Left ventricle myocardium inferior (tissue), 1 donor: ENCODE measurements at regions not wholly inside any gene's neighbourhood (a gene's known extent, or its start where the extent isn't known, plus 50 kb on each side); places are given as distances from the start of the nearest gene placed in this dataset.

Experiments used
- DNase-seq: peaks from one replicate; pipeline ENCODE4 v3.0.0-alpha.2; 2020
- H3K27ac ChIP-seq: fragments of 200-600 bp; replicated peaks from 2 replicates; pipeline ENCODE4 v1.8.0; 2021
- H3K27me3 ChIP-seq: fragments of 200-600 bp; 2 replicates; pipeline ENCODE4 v1.8.0; 2021; ENCODE audit warnings: low read depth
- H3K36me3 ChIP-seq: fragments of 200-600 bp; 2 replicates; pipeline ENCODE4 v1.8.0; 2021
- H3K4me1 ChIP-seq: fragments of 200-600 bp; 2 replicates; pipeline ENCODE4 v1.8.0; 2021
- H3K4me3 ChIP-seq: fragments of 200-600 bp; 2 replicates; pipeline ENCODE4 v1.8.0; 2021; ENCODE audit warnings: mild to moderate bottlenecking, moderate library complexity
- H3K9me3 ChIP-seq: fragments of 200-600 bp; replicated peaks from 2 replicates; pipeline ENCODE4 v1.8.0; 2021
- CTCF ChIP-seq: fragments of 200-600 bp; IDR thresholded peaks from 2 replicates; pipeline ENCODE4 v1.8.0; 2021; ENCODE audit warnings: antibody characterized with exemption, mild to moderate bottlenecking, borderline replicate concordance
- intact Hi-C: fragments of 100-400 bp; cut with micrococcal nuclease; formaldehyde crosslinking; loops from one replicate; pipeline ENCODE4 v1.11.0; 2022
- donor health status: DM: no; HTN: yes; CAD: no; lungs with severe emphysema.

- intact Hi-C loops: no loop called here
- peaks cover 4% of the 10 kb centered on the region for H3K4me1 ChIP-seq
- H3K36me3 ChIP-seq: no peaks in the 10 kb centered on the region
- no peaks in the 10 kb centered on the region for H3K27me3 ChIP-seq
- no peak overlapping the region for H3K4me3 ChIP-seq
- DNase-seq: no peak
- no peaks in the 10 kb centered on the region for H3K9me3 ChIP-seq
- no peak overlapping the region for H3K27ac ChIP-seq
- no peak for TF ChIP-seq CTCF
These were observed 68.7 kb upstream of the GUCY1A1 start for GRCh38 chr4:155597933-155598451.

GRCh38 chr4:155597281-155597680 lies 69.4 kb upstream of the GUCY1A1 start:
- intact Hi-C loops: no loop called here
- DNase-seq: no peak
- no peak for TF ChIP-seq CTCF

GRCh38 chr4:155593793-155594192 lies 72.9 kb upstream of the GUCY1A1 start:
- Histone ChIP-seq H3K4me1 (peaks cover 4% of the 10 kb centered on the region), H3K27ac (peak overlapping the region; percentile 61)
- TF ChIP-seq CTCF: no peak

More at GRCh38 chr4:155597281-155597680, 69.4 kb upstream of the GUCY1A1 start:
- no peaks in the 10 kb centered on the region for H3K27me3 ChIP-seq
- H3K36me3 ChIP-seq: no peaks in the 10 kb centered on the region
- H3K4me3 ChIP-seq: no peak overlapping the region
- peaks cover 4% of the 10 kb centered on the region for H3K4me1 ChIP-seq
- H3K9me3 ChIP-seq: no peaks in the 10 kb centered on the region
- no peak overlapping the region for H3K27ac ChIP-seq

GRCh38 chr4:155592938-155593297 lies 73.7 kb upstream of the GUCY1A1 start:
- no peak for TF ChIP-seq CTCF
- peak overlapping the region; percentile 61 for H3K27ac ChIP-seq
- H3K9me3 ChIP-seq: no peaks in the 10 kb centered on the region
- intact Hi-C loops: no loop called here
- no peak for DNase-seq
- H3K36me3 ChIP-seq: no peaks in the 10 kb centered on the region
- H3K27me3 ChIP-seq: no peaks in the 10 kb centered on the region
- H3K4me3 ChIP-seq: no peak overlapping the region
- peaks cover 4% of the 10 kb centered on the region for H3K4me1 ChIP-seq

More at GRCh38 chr4:155593793-155594192, 72.9 kb upstream of the GUCY1A1 start:
- Histone ChIP-seq H3K4me3 (no peak overlapping the region), H3K9me3 (no peaks in the 10 kb centered on the region), H3K27me3 (no peaks in the 10 kb centered on the region), H3K36me3 (no peaks in the 10 kb centered on the region)
- no peak for DNase-seq
- intact Hi-C loops: no loop called here

GRCh38 chr4:155592179-155592937 lies 74.3 kb upstream of the GUCY1A1 start:
- Histone ChIP-seq H3K27me3 (no peaks in the 10 kb centered on the region), H3K36me3 (no peaks in the 10 kb centered on the region), H3K27ac (peak overlapping the region; percentile 61), H3K4me1 (peaks cover 4% of the 10 kb centered on the region), H3K4me3 (no peak overlapping the region), H3K9me3 (no peaks in the 10 kb centered on the region)
- no peak for TF ChIP-seq CTCF
- DNase-seq: no peak
- intact Hi-C loops: no loop called here
